GM23338 (cell line): ENCODE measurements at regions not wholly inside any gene's neighbourhood (a gene's known extent, or its start where the extent isn't known, plus 50 kb on each side); places are given as distances from the start of the nearest gene placed in this dataset.

Experiments
- ATAC-seq: fragments of 200-7000 bp; cut with Tn5 transposase; 3 replicates; pipeline ENCODE4 v1.9.1; 2020
- DNase-seq: peaks from one replicate; pipeline ENCODE4 v3.0.0-alpha.2; 2015; ENCODE audit warnings: low spot score
- H2AFZ ChIP-seq: fragments of 200-600 bp; sonication (generic); 2 replicates; pipeline ENCODE4 v1.8.0; 2016; ENCODE audit warnings: antibody characterized with exemption, mild to moderate bottlenecking, moderate library complexity
- H3F3A ChIP-seq: fragments of 200-600 bp; sonication (generic); replicated peaks from 2 replicates; pipeline ENCODE4 v1.8.0; 2017; ENCODE audit warnings: antibody characterized with exemption, mixed run types, low read depth
- H3K27ac ChIP-seq: fragments of 200-600 bp; sonication (generic); 2 replicates; pipeline ENCODE4 v1.6.1; 2016; ENCODE audit warnings: low read depth
- H3K27me3 ChIP-seq: fragments of 200-600 bp; sonication (generic); 2 replicates; pipeline ENCODE4 v1.8.0; 2016; ENCODE audit warnings: mild to moderate bottlenecking, mixed run types, moderate library complexity; ENCODE audit not compliant: insufficient read depth
- H3K36me3 ChIP-seq: fragments of 200-600 bp; sonication (generic); 2 replicates; pipeline ENCODE4 v1.8.0; 2016; ENCODE audit warnings: mild to moderate bottlenecking; ENCODE audit not compliant: insufficient read depth
- H3K4me1 ChIP-seq: fragments of 200-600 bp; sonication (generic); 2 replicates; pipeline ENCODE4 v1.8.0; 2016; ENCODE audit warnings: mild to moderate bottlenecking, moderate library complexity; ENCODE audit not compliant: insufficient read depth
- H3K4me2 ChIP-seq: fragments of 200-600 bp; sonication (generic); 2 replicates; pipeline ENCODE4 v1.7.1; 2017; ENCODE audit warnings: mixed run types
- H3K4me3 ChIP-seq: fragments of 200-600 bp; sonication (generic); 2 replicates; pipeline ENCODE4 v1.6.1; 2016; ENCODE audit warnings: mixed run types
- H3K79me2 ChIP-seq: fragments of 200-600 bp; sonication (generic); replicated peaks from 2 replicates; pipeline ENCODE4 v1.8.0; 2017; ENCODE audit warnings: mild to moderate bottlenecking; ENCODE audit not compliant: insufficient read depth
- H3K9me2 ChIP-seq: fragments of 200-600 bp; sonication (generic); 2 replicates; pipeline ENCODE4 v1.8.0; 2017; ENCODE audit not compliant: insufficient read depth
- H4K20me1 ChIP-seq: fragments of 200-600 bp; sonication (generic); replicated peaks from 2 replicates; pipeline ENCODE4 v1.8.0; 2017; ENCODE audit warnings: mild to moderate bottlenecking; ENCODE audit not compliant: insufficient read depth
- H3K27ac Mint-ChIP-seq: 2 replicates; pipeline ENCODE4 v1.8.0; 2020; ENCODE audit warnings: inconsistent platforms, mild to moderate bottlenecking, moderate library complexity, mixed read lengths
- H3K27me3 Mint-ChIP-seq: 3 replicates; pipeline ENCODE4 v1.8.0; 2022; ENCODE audit warnings: low read depth, mild to moderate bottlenecking, moderate library complexity, mixed read lengths, inconsistent platforms; ENCODE audit not compliant: insufficient read depth, poor library complexity
- H3K36me3 Mint-ChIP-seq: 3 replicates; pipeline ENCODE4 v1.8.0; 2021; ENCODE audit warnings: low read depth, mild to moderate bottlenecking, inconsistent platforms, moderate library complexity, mixed read lengths
- H3K4me1 Mint-ChIP-seq: 3 replicates; pipeline ENCODE4 v1.8.0; 2020; ENCODE audit warnings: mild to moderate bottlenecking, inconsistent platforms, mixed read lengths
- H3K4me3 Mint-ChIP-seq: 3 replicates; pipeline ENCODE4 v1.8.0; 2021; ENCODE audit warnings: moderate library complexity, mild to moderate bottlenecking, inconsistent platforms, mixed read lengths
- H3K9me3 Mint-ChIP-seq: 3 replicates; pipeline ENCODE4 v1.8.0; 2020; ENCODE audit warnings: moderate library complexity, mild to moderate bottlenecking, inconsistent platforms, mixed read lengths
- CREB1 ChIP-seq: fragments of 250-450 bp; sonication (Bioruptor Pico); IDR thresholded peaks from 2 replicates; pipeline ENCODE4 v1.5.0; 2020; ENCODE audit warnings: low read depth, mild to moderate bottlenecking, moderate library complexity
- JUNB ChIP-seq: IDR thresholded peaks from one replicate; pipeline ENCODE4 v1.6.1; 2016; ENCODE audit warnings: antibody characterized with exemption; ENCODE audit not compliant: unreplicated experiment
- NANOG ChIP-seq: IDR thresholded peaks from 2 replicates; pipeline ENCODE4 v1.6.1; 2016; ENCODE audit warnings: antibody characterized with exemption, borderline replicate concordance
- STAT1 ChIP-seq: IDR thresholded peaks from one replicate; pipeline ENCODE4 v1.6.1; 2016; ENCODE audit warnings: antibody characterized with exemption; ENCODE audit not compliant: unreplicated experiment
- ZNF114 ChIP-seq: fragments of 250-450 bp; sonication (Bioruptor Pico); IDR thresholded peaks from 2 replicates; pipeline ENCODE4 v1.5.0; 2020; ENCODE audit warnings: mild to moderate bottlenecking, moderate library complexity
- ZNF331 ChIP-seq: fragments of 250-450 bp; sonication (Bioruptor Pico); IDR thresholded peaks from 2 replicates; pipeline ENCODE4 v1.5.0; 2020; ENCODE audit warnings: low read depth, mild to moderate bottlenecking, moderate library complexity
- TF ChIP-seq, protein P1 (sequence below), 2 experiments: fragments of 200-600 bp in 1 of 2; sonication (generic) in 1 of 2; conservative IDR thresholded peaks; 2 replicates each; pipeline versions ENCODE4 v1.5.1 to v1.6.1; 2016 to 2017; ENCODE audit warnings: antibody characterized with exemption in 2 of 2, low read depth in 2 of 2, mild to moderate bottlenecking in 2 of 2, moderate library complexity in 1 of 2
- TF ChIP-seq, protein P2 (sequence below): fragments of 250-450 bp; sonication (Bioruptor Pico); IDR thresholded peaks from 2 replicates; pipeline ENCODE4 v1.5.0; 2020; ENCODE audit warnings: mild to moderate bottlenecking, moderate library complexity

DNA sequence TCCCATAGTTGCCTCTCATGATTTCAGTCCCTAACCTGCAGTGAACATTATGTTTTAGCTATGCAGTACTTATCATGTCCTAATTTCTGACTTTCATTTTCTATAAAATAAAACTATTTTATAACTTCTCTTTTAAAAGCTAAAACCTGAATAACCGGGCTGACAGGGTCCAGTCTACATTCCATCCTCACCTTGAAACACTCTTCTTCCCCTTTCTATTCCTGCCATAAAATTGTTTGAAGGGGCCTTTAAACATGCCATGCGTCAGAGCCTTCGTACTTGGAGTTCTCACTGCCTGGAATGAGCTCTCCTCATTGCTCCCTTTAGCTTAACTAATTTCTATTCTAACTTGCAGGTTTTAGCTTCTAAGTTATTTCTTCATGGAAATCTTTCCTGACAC lies 143.0 kb upstream of the PRLR start:
- Histone ChIP-seq H3K27ac (no peak overlapping the region), H3K27me3 (no peaks in the 10 kb centered on the region), H3F3A (no peaks in the 10 kb centered on the region), H3K4me2 (no peak overlapping the region), H4K20me1 (no peaks in the 10 kb centered on the region), H3K36me3 (no peaks in the 10 kb centered on the region), H3K4me1 (no peaks in the 10 kb centered on the region), H2AFZ (no peak overlapping the region), H3K4me3 (no peak overlapping the region), H3K79me2 (no peaks in the 10 kb centered on the region), H3K9me2 (no peaks in the 10 kb centered on the region)
- ATAC-seq: no peak
- H3K27me3 Mint-ChIP-seq: no peaks in the 10 kb centered on the region
- H3K4me3 Mint-ChIP-seq: no peak overlapping the region
- no peak for DNase-seq
- H3K4me1 Mint-ChIP-seq: peaks cover 5% of the 10 kb centered on the region; the same call in 2 of the 3 replicates
- H3K27ac Mint-ChIP-seq: no peak overlapping the region
- no peaks in the 10 kb centered on the region for H3K9me3 Mint-ChIP-seq
- no peaks in the 10 kb centered on the region for H3K36me3 Mint-ChIP-seq
- no peak for TF ChIP-seq ZNF331 (CRISPR knock-in tag)
- no peak for TF ChIP-seq JUNB
- TF ChIP-seq CREB1: no peak
- TF ChIP-seq, protein P1, sequence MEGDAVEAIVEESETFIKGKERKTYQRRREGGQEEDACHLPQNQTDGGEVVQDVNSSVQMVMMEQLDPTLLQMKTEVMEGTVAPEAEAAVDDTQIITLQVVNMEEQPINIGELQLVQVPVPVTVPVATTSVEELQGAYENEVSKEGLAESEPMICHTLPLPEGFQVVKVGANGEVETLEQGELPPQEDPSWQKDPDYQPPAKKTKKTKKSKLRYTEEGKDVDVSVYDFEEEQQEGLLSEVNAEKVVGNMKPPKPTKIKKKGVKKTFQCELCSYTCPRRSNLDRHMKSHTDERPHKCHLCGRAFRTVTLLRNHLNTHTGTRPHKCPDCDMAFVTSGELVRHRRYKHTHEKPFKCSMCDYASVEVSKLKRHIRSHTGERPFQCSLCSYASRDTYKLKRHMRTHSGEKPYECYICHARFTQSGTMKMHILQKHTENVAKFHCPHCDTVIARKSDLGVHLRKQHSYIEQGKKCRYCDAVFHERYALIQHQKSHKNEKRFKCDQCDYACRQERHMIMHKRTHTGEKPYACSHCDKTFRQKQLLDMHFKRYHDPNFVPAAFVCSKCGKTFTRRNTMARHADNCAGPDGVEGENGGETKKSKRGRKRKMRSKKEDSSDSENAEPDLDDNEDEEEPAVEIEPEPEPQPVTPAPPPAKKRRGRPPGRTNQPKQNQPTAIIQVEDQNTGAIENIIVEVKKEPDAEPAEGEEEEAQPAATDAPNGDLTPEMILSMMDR (conservative IDR thresholded peaks at IDR 0.05; ENCODE audit: low read depth in 2 of 2): no peak
- TF ChIP-seq NANOG: no peak
- TF ChIP-seq STAT1: no peak

DNA sequence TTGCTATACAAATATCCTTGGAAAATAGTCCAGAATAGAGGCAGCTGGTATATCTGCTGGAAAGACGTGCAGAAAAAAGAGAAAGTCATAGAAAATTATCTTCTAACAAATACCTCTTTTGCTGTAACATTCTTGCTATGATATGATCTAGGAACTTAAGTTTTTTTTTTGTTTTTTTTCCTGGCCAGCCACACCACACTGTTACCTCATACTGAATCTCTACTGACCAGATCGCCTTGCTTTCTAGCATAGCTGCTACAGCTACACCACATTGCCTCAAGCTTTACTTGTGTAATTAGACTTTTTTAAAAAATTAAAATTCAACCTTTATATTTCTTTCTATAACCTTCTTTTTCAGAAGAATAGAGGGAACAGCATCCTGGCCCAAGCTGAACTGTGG lies 142.2 kb upstream of the PRLR start:
- DNase-seq: no peak
- Histone ChIP-seq H3K79me2 (no peaks in the 10 kb centered on the region), H4K20me1 (no peaks in the 10 kb centered on the region), H3K36me3 (no peaks in the 10 kb centered on the region), H3F3A (no peaks in the 10 kb centered on the region), H3K27ac (no peak overlapping the region), H3K9me2 (no peaks in the 10 kb centered on the region), H3K4me1 (no peaks in the 10 kb centered on the region), H3K27me3 (no peaks in the 10 kb centered on the region), H3K4me3 (no peak overlapping the region), H3K4me2 (no peak overlapping the region), H2AFZ (no peak overlapping the region)
- Mint-ChIP-seq H3K4me3 (no peak overlapping the region), H3K9me3 (no peaks in the 10 kb centered on the region), H3K27me3 (no peaks in the 10 kb centered on the region), H3K36me3 (no peaks in the 10 kb centered on the region), H3K4me1 (peaks cover 5% of the 10 kb centered on the region; the same call in 2 of the 3 replicates), H3K27ac (no peak overlapping the region)
- TF ChIP-seq STAT1: no peak
- no peak for TF ChIP-seq JUNB
- no peak for TF ChIP-seq ZNF114 (CRISPR knock-in tag)
- TF ChIP-seq ZNF331 (CRISPR knock-in tag): no peak
- TF ChIP-seq, protein P2, sequence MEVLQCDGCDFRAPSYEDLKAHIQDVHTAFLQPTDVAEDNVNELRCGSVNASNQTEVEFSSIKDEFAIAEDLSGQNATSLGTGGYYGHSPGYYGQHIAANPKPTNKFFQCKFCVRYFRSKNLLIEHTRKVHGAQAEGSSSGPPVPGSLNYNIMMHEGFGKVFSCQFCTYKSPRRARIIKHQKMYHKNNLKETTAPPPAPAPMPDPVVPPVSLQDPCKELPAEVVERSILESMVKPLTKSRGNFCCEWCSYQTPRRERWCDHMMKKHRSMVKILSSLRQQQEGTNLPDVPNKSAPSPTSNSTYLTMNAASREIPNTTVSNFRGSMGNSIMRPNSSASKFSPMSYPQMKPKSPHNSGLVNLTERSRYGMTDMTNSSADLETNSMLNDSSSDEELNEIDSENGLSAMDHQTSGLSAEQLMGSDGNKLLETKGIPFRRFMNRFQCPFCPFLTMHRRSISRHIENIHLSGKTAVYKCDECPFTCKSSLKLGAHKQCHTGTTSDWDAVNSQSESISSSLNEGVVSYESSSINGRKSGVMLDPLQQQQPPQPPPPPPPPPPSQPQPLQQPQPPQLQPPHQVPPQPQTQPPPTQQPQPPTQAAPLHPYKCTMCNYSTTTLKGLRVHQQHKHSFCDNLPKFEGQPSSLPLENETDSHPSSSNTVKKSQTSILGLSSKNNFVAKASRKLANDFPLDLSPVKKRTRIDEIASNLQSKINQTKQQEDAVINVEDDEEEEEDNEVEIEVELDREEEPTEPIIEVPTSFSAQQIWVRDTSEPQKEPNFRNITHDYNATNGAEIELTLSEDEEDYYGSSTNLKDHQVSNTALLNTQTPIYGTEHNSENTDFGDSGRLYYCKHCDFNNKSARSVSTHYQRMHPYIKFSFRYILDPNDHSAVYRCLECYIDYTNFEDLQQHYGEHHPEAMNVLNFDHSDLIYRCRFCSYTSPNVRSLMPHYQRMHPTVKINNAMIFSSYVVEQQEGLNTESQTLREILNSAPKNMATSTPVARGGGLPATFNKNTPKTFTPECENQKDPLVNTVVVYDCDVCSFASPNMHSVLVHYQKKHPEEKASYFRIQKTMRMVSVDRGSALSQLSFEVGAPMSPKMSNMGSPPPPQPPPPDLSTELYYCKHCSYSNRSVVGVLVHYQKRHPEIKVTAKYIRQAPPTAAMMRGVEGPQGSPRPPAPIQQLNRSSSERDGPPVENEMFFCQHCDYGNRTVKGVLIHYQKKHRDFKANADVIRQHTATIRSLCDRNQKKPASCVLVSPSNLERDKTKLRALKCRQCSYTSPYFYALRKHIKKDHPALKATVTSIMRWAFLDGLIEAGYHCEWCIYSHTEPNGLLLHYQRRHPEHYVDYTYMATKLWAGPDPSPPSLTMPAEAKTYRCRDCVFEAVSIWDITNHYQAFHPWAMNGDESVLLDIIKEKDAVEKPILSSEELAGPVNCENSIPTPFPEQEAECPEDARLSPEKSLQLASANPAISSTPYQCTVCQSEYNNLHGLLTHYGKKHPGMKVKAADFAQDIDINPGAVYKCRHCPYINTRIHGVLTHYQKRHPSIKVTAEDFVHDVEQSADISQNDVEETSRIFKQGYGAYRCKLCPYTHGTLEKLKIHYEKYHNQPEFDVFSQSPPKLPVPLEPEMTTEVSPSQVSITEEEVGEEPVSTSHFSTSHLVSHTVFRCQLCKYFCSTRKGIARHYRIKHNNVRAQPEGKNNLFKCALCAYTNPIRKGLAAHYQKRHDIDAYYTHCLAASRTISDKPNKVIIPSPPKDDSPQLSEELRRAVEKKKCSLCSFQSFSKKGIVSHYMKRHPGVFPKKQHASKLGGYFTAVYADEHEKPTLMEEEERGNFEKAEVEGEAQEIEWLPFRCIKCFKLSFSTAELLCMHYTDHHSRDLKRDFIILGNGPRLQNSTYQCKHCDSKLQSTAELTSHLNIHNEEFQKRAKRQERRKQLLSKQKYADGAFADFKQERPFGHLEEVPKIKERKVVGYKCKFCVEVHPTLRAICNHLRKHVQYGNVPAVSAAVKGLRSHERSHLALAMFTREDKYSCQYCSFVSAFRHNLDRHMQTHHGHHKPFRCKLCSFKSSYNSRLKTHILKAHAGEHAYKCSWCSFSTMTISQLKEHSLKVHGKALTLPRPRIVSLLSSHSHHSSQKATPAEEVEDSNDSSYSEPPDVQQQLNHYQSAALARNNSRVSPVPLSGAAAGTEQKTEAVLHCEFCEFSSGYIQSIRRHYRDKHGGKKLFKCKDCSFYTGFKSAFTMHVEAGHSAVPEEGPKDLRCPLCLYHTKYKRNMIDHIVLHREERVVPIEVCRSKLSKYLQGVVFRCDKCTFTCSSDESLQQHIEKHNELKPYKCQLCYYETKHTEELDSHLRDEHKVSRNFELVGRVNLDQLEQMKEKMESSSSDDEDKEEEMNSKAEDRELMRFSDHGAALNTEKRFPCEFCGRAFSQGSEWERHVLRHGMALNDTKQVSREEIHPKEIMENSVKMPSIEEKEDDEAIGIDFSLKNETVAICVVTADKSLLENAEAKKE (CRISPR knock-in tag): no peak
- ATAC-seq: no peak
